RPMI8226 (cell line): ENCODE measurements at regions not wholly inside any gene's neighbourhood (a gene's known extent, or its start where the extent isn't known, plus 50 kb on each side); places are given as distances from the start of the nearest gene placed in this dataset.

Source experiments
- DNase-seq: peaks from one replicate; pipeline ENCODE4 v3.0.0-alpha.2; 2015

GRCh38 chr5:4911646-4912403, 228.3 kb upstream of the ADAMTS16 start:
- DNase-seq: no peak

DNA sequence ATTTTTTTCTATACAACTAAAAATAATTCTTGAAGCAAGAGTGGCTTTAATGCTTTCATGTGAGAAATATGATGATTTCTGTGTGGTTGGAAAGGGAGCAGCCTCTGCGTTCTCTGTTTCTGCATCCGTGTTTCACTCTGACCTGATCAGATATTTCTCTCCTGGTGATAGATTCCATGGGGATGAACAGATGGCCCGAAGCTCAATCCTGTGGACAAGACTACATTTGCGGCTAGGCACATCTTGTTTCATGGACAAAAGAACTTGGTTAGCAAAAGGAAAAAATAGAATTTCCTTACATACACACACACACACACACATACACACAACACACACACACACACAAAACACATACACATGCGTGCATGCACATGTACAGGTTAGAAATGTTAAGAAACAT, 218.2 kb upstream of the ADAMTS16 start:
- no peak for DNase-seq

GRCh38 chr5:4924577-4924976, 215.6 kb upstream of the ADAMTS16 start:
- DNase-seq: no peak

DNA sequence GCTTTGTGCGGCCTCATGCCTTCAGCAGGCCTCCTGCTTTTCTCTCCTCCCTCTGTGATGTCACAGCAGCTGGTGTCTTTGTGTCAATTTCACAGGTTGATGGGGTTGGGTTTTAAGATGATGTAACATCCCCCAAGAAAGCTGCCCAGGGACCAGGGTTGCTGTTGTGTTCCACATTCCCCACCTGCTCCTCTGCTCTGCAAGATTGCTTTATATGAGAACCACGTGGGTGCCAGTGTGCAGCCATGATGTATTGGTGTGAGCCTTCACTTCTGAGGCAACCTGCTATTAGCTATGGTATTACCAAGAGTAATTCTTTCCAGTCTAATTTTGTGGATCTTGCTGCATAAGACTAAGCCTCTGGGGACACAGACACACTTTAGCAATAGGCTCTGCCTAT, 213.0 kb upstream of the ADAMTS16 start:
- no peak for DNase-seq

DNA sequence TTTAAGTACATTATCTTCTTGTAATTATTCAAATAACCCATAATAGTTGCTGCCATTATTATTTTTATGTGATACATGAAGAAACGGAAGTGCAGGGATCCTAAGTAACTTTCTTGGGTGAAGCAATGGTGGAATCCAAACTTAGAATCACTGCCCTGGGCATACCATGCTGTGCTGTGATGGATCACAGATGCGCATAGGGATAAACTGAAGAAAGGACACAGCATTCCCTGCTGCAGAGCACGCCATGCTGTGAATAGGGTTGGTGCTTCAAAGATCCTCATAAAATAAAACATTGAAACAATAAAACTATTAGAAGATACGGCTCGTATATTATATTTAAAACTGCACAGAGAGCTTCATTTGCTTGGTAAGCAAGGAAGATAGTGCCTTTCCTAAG, 211.7 kb upstream of the ADAMTS16 start:
- no peak for DNase-seq

DNA sequence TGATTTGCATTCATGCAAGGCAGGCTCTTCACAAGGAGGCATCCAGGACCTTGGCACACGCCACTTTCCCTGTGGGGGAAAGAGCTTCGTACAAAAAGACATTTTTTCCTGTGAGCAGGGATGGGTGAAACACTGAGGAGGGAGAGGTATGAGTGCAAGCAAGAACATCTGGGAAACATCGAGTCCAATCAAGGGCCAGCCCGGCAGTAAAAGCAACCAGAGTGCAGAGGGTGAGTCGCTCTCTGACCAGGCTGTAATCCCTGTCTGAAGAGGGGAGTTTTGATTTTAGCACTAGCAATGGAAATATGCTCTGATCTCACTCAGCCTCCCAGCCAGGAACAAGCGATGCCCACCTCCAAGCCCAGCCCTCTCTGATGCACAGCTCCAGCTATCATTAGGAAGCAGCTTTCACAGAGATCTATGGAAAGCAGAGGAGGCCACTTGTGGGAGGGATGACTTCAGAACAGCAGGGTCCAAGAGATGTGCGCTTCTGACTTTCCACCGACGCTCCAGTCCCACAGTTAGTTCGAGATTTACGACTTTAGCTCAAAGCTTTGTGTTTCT, 211.0 kb upstream of the ADAMTS16 start:
- DNase-seq: no peak

DNA sequence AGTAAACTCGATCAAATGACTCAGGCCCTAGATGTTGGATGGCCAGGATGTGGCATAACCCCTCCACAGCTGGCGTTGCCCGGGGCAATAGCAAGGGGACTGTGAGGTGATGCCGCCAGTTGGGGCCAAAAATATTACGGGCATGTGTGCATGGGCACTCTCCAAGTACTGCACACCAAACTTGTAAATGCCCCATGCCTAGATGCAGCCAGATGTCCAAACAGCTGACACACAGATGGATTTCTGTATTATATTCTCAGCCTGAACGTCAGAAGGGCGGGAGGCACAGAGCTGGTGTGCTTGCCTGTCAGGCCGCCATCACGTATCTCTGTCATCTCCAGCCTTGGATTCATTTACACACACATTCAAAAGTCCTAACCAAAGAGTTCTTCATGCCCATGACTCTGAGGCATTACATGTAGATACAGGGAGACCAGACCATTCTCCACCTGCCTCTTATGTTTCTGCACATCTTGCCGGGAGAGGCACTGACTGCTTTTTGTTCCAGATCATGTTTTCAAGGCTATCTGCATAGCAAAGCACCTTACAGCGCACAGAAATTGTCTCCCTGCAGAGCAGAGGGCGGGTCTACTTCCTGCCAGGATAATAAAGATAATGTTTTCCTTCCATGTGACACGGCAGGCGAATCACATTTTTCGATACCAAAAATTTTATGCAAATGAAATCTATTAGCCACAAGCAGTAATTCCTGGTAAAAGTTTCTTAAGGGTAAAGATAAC, 200.9 kb upstream of the ADAMTS16 start:
- DNase-seq: no peak

GRCh38 chr5:4941161-4941560, 199.0 kb upstream of the ADAMTS16 start:
- no peak for DNase-seq

GRCh38 chr5:4941957-4942830, 197.9 kb upstream of the ADAMTS16 start:
- peak; percentile 34 for DNase-seq

DNA sequence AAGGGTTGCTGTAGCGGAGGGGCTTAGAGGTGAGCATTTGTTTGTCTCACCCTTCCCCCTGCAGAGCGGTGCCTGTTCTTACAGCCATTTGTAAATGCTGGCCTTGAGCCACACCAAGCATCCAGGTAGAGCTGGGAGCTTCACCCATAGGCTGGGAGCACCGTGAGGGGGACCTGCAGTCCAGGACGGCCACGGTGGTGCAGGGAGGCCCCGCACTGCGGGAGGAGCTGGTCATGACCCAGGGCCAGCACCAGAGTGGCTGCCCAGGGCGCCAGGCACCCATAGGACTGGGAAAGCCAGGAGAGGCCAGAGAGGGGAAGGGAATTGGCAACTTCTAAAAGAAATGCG, 197.3 kb upstream of the ADAMTS16 start:
- DNase-seq: no peak

GRCh38 chr5:4945296-4945695, 194.8 kb upstream of the ADAMTS16 start:
- DNase-seq: no peak

GRCh38 chr5:4947106-4947505, 193.0 kb upstream of the ADAMTS16 start:
- DNase-seq: no peak

DNA sequence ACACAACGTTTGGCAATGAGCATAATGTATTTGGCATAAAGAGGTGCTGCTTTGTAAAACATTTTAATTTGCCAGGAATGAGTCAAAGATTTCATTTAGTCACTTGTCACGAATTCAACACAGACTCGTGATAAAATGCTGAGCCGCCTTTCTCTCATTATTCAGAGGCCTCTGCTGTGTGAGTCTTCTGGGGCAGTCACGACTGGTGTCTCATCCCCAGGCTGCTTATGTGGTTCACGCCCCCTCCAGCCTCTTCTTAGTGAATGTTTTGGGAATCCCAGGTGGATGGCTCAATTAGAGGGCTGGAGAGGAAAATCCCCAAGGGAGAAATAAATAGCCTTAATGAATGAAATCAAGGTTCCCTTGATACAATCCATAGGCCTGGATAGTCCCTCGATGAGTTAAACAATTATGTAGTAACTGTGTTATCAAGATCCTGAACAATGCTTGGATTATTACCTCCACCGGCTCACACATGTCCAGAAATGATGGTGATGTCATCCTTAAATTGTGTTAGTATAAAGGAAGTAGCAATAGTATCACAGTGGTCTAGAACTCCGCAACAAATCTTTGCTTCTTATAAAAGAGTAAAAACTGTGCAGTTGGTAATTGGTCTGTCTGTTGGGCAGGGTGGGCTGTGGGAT, 192.1 kb upstream of the ADAMTS16 start:
- no peak for DNase-seq

GRCh38 chr5:4949108-4949507, 191.0 kb upstream of the ADAMTS16 start:
- DNase-seq: no peak

DNA sequence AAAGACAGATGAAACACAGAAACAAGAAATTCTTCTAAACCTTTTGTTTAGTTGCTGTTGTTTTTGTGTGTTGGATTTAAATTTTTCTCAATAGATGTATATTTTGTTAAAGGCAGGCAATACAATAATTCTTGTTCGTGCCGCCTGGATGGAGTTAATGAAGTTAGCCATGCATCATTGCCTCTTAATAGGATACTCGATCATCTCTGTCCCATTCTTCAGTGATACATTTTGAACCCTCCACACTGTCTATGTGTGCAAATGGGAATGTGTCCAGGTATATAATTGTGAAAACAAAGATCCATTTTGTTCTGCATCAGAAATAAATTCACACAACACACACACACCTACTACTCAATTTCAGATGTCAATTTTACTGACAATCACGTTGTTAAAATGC, 186.6 kb upstream of the ADAMTS16 start:
- DNase-seq: no peak

DNA sequence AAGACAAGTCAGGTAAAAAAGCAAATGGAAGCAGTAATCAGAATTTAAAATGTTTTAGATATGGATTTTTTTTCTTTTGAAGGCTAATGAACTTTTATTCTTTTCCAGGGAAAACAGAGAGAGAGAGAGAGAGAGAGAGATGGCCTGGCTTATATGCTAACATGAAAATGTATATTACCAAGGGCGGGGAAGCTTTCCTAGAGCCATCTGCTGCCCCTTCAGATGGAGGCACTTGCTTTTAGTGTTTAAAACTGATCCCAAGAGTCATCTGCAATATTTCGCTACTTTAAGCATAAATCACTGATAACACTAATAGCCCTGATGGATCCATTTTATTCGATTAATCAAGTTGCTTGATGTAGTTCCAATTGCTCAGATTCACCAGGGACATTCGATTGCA, 186.1 kb upstream of the ADAMTS16 start:
- no peak for DNase-seq

- no peak for DNase-seq
These were observed 176.9 kb upstream of the ADAMTS16 start for GRCh38 chr5:4963265-4963664.

GRCh38 chr5:4969351-4969750, 170.8 kb upstream of the ADAMTS16 start:
- no peak for DNase-seq

DNA sequence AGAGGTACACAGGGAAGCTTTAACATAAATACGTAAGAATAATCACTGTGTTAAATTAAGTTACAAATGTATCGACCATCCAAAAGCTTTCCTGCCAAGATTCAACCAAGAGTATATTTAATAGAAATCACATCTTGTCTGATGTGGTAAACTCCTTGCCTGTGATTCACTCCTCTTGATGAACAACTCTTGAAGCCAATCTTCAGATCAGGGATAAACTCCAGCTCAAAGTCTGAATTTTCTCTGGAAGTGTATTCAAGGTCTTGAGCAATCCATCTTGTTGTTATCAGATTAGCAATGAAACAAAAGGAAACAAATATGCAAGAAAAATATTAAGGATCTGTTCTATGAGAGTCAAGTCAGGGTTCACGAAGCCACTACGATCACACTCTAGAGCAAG, 170.0 kb upstream of the ADAMTS16 start:
- DNase-seq: no peak

- no peak for DNase-seq
These were observed 163.2 kb upstream of the ADAMTS16 start for GRCh38 chr5:4976902-4977301.

- no peak for DNase-seq
These were observed 162.6 kb upstream of the ADAMTS16 start for GRCh38 chr5:4977416-4978110.

DNA sequence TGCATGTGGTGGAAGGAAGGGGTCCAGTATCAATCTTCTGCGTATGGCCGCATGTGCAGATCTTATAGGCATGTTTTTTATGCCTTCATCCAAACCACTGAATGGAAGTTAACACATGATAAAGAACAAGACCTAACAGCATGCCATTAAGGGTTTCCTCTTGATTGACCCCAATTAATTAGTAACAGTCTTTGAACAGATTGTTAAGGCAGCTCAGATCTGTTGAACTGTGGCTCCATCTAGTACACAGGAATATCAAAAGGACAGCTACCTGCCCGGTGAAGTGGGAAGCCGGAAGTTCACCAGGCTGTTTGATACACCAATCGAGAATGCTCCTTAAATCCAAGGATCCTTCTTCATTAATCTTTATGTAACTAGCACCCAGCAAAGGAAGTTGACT, 159.9 kb upstream of the ADAMTS16 start:
- DNase-seq: no peak
